SJCRH30 (cell line): ENCODE measurements at regions not wholly inside any gene's neighbourhood (a gene's known extent, or its start where the extent isn't known, plus 50 kb on each side); places are given as distances from the start of the nearest gene placed in this dataset.

Source experiments
- DNase-seq, 2 experiments: peaks; one replicate each; pipeline ENCODE4 v3.0.0-alpha.2; 2015 to 2020
- H3K27ac ChIP-seq: fragments of 250-450 bp; sonication (Bioruptor Pico); 2 replicates; pipeline ENCODE4 v1.5.1; 2020; ENCODE audit warnings: mild to moderate bottlenecking, moderate library complexity
- H3K27me3 ChIP-seq: fragments of 250-450 bp; sonication (Bioruptor Pico); 2 replicates; pipeline ENCODE4 v1.5.1; 2020; ENCODE audit warnings: mild to moderate bottlenecking, moderate library complexity
- H3K36me3 ChIP-seq: fragments of 250-450 bp; sonication (Bioruptor Pico); 2 replicates; pipeline ENCODE4 v1.5.1; 2020; ENCODE audit warnings: mild to moderate bottlenecking, moderate library complexity
- H3K4me1 ChIP-seq: fragments of 250-450 bp; sonication (Bioruptor Pico); 2 replicates; pipeline ENCODE4 v1.5.1; 2020; ENCODE audit warnings: mild to moderate bottlenecking, moderate library complexity
- H3K4me3 ChIP-seq: fragments of 250-450 bp; sonication (Bioruptor Pico); 2 replicates; pipeline ENCODE4 v1.5.1; 2020; ENCODE audit warnings: mild to moderate bottlenecking, moderate library complexity
- H3K9me3 ChIP-seq: fragments of 250-450 bp; sonication (Bioruptor Pico); replicated peaks from 2 replicates; pipeline ENCODE4 v1.5.1; 2020; ENCODE audit warnings: mild to moderate bottlenecking, moderate library complexity

- H3K27ac ChIP-seq = no peak overlapping the region
- no peaks in the 10 kb centered on the region for H3K27me3 ChIP-seq
- no peaks in the 10 kb centered on the region for H3K9me3 ChIP-seq
- no peak overlapping the region for H3K4me3 ChIP-seq
- DNase-seq = no peak
- H3K36me3 ChIP-seq = no peaks in the 10 kb centered on the region
- H3K4me1 ChIP-seq = peaks cover 3% of the 10 kb centered on the region; the same call in 1 of the 2 replicates
Observed at GRCh38 chr9:26603617-26604016, 289.0 kb downstream of the CAAP1 start.

GRCh38 chr9:26597542-26598149, 295.0 kb downstream of the CAAP1 start:
- Histone ChIP-seq H3K9me3 (no peaks in the 10 kb centered on the region), H3K4me3 (no peak overlapping the region), H3K27me3 (no peaks in the 10 kb centered on the region), H3K4me1 (no peaks in the 10 kb centered on the region), H3K27ac (no peak overlapping the region), H3K36me3 (no peaks in the 10 kb centered on the region)
- peak in 1 of 2 experiments; percentile 15 for DNase-seq

GRCh38 chr9:26579056-26579455, 313.5 kb downstream of the CAAP1 start:
- Histone ChIP-seq H3K9me3 (no peaks in the 10 kb centered on the region), H3K4me1 (no peaks in the 10 kb centered on the region), H3K27me3 (no peaks in the 10 kb centered on the region), H3K36me3 (no peaks in the 10 kb centered on the region), H3K27ac (no peak overlapping the region), H3K4me3 (no peak overlapping the region)
- DNase-seq = peak in 1 of 2 experiments; percentile 22

- Histone ChIP-seq H3K27me3 (no peaks in the 10 kb centered on the region), H3K9me3 (no peaks in the 10 kb centered on the region), H3K27ac (no peak overlapping the region), H3K4me1 (no peaks in the 10 kb centered on the region), H3K36me3 (no peaks in the 10 kb centered on the region), H3K4me3 (no peak overlapping the region)
- no peak for DNase-seq
Observed at GRCh38 chr9:26574898-26575440, 317.6 kb downstream of the CAAP1 start.

GRCh38 chr9:26574256-26574655, 318.3 kb downstream of the CAAP1 start:
- Histone ChIP-seq H3K9me3 (no peaks in the 10 kb centered on the region), H3K4me3 (no peak overlapping the region), H3K27ac (no peak overlapping the region), H3K27me3 (no peaks in the 10 kb centered on the region), H3K36me3 (no peaks in the 10 kb centered on the region), H3K4me1 (no peaks in the 10 kb centered on the region)
- no peak for DNase-seq

- no peaks in the 10 kb centered on the region for H3K27me3 ChIP-seq
- peak; percentile 13 to 70 for DNase-seq
- peak overlapping the region; percentile 57 for H3K27ac ChIP-seq
- peaks cover 46% of the 10 kb centered on the region for H3K4me1 ChIP-seq
- H3K9me3 ChIP-seq = no peaks in the 10 kb centered on the region
- no peaks in the 10 kb centered on the region for H3K36me3 ChIP-seq
- no peak overlapping the region for H3K4me3 ChIP-seq
Observed at GRCh38 chr9:26567976-26568375, 324.6 kb downstream of the CAAP1 start.

- no peaks in the 10 kb centered on the region for H3K9me3 ChIP-seq
- peak overlapping the region; percentile 57 for H3K27ac ChIP-seq
- no peak overlapping the region for H3K4me3 ChIP-seq
- peaks cover 46% of the 10 kb centered on the region for H3K4me1 ChIP-seq
- DNase-seq = peak; percentile 82 to 92
- H3K36me3 ChIP-seq = no peaks in the 10 kb centered on the region
- H3K27me3 ChIP-seq = no peaks in the 10 kb centered on the region
Observed at GRCh38 chr9:26566141-26566540, 326.5 kb downstream of the CAAP1 start.

- Histone ChIP-seq H3K9me3 (no peaks in the 10 kb centered on the region), H3K27me3 (no peaks in the 10 kb centered on the region), H3K36me3 (no peaks in the 10 kb centered on the region), H3K4me3 (no peak overlapping the region), H3K27ac (peak overlapping the region; percentile 57; the same call in 1 of the 2 replicates), H3K4me1 (peaks cover 46% of the 10 kb centered on the region)
- DNase-seq = peak; percentile 33 to 61
Observed at GRCh38 chr9:26565118-26565517, 327.5 kb downstream of the CAAP1 start.

GRCh38 chr9:26562338-26562737, 330.3 kb downstream of the CAAP1 start:
- Histone ChIP-seq H3K9me3 (no peaks in the 10 kb centered on the region), H3K4me3 (no peak overlapping the region), H3K4me1 (peaks cover 30% of the 10 kb centered on the region), H3K27me3 (no peaks in the 10 kb centered on the region), H3K27ac (no peak overlapping the region), H3K36me3 (no peaks in the 10 kb centered on the region)
- no peak for DNase-seq

- Histone ChIP-seq H3K9me3 (no peaks in the 10 kb centered on the region), H3K4me1 (peaks cover 26% of the 10 kb centered on the region), H3K27ac (no peak overlapping the region), H3K36me3 (no peaks in the 10 kb centered on the region), H3K27me3 (no peaks in the 10 kb centered on the region), H3K4me3 (no peak overlapping the region)
- DNase-seq = no peak
Observed at GRCh38 chr9:26561928-26562327, 330.7 kb downstream of the CAAP1 start.

GRCh38 chr9:26559506-26559905, 333.1 kb downstream of the CAAP1 start:
- H3K27me3 ChIP-seq = no peaks in the 10 kb centered on the region

GRCh38 chr9:26551971-26552370, 340.6 kb downstream of the CAAP1 start:
- Histone ChIP-seq H3K4me3 (no peak overlapping the region), H3K4me1 (no peaks in the 10 kb centered on the region), H3K27me3 (no peaks in the 10 kb centered on the region), H3K9me3 (no peaks in the 10 kb centered on the region), H3K36me3 (no peaks in the 10 kb centered on the region), H3K27ac (no peak overlapping the region)
- no peak for DNase-seq

More at GRCh38 chr9:26559506-26559905, 333.1 kb downstream of the CAAP1 start:
- DNase-seq = peak; percentile 47 to 70
- Histone ChIP-seq H3K27ac (no peak overlapping the region), H3K4me3 (no peak overlapping the region), H3K4me1 (peaks cover 3% of the 10 kb centered on the region), H3K36me3 (no peaks in the 10 kb centered on the region), H3K9me3 (no peaks in the 10 kb centered on the region)

- Histone ChIP-seq H3K27me3 (no peaks in the 10 kb centered on the region), H3K9me3 (no peaks in the 10 kb centered on the region), H3K4me3 (no peak overlapping the region), H3K4me1 (no peaks in the 10 kb centered on the region), H3K36me3 (no peaks in the 10 kb centered on the region), H3K27ac (no peak overlapping the region)
- no peak for DNase-seq
Observed at GRCh38 chr9:26551451-26551850, 341.2 kb downstream of the CAAP1 start.

GRCh38 chr9:26548781-26549290, 343.8 kb downstream of the CAAP1 start:
- Histone ChIP-seq H3K36me3 (no peaks in the 10 kb centered on the region), H3K27ac (no peak overlapping the region), H3K4me3 (no peak overlapping the region), H3K9me3 (no peaks in the 10 kb centered on the region), H3K4me1 (no peaks in the 10 kb centered on the region), H3K27me3 (no peaks in the 10 kb centered on the region)
- peak in 1 of 2 experiments; percentile 26 for DNase-seq

GRCh38 chr9:26539867-26540493, 352.6 kb downstream of the CAAP1 start:
- Histone ChIP-seq H3K27ac (no peak overlapping the region), H3K36me3 (no peaks in the 10 kb centered on the region), H3K4me3 (no peak overlapping the region), H3K4me1 (no peaks in the 10 kb centered on the region), H3K9me3 (no peaks in the 10 kb centered on the region; the same call in 1 of the 2 replicates), H3K27me3 (no peaks in the 10 kb centered on the region)
- DNase-seq = no peak
